ENCODE measurements at regions not wholly inside any gene's neighbourhood (a gene's known extent, or its start where the extent isn't known, plus 50 kb on each side); places are given as distances from the start of the nearest gene placed in this dataset.

DNA sequence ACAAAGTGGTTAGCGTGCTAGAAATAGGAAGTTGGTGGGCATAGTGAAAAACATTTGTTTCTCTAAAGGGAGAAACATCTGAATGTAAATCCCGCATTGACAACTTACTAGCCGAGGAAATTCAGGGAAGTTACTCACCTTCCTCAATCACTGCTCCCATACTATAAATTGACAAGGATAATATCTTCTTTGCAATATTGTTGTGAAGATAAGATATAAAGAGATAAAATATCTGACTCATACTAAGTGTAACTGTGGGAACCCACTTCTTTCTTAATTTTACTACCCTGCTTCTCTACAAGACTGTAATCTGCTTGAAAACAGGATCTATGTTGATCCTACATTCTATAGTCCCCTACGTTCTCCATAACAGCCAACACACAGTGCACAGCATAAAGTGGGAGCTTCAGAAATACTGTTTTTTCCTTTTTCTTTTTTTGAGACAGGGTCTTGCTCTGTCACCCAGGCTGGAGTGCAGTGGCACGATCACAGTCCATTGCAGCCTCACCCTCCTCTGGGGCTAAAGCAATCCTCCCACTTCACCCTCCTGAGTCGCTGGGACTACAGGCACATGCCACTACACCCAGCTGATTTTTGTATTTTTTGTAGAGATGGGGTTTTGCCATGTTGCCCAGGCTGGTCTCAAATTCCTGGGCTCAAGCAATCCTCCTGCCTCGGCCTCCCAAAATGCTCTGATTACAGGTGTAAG, 57.4 kb upstream of the C1orf21 start:
- H3K27me3 Mint-ChIP-seq: peaks cover 3% of the 10 kb centered on the region
- TF ChIP-seq, protein P1, sequence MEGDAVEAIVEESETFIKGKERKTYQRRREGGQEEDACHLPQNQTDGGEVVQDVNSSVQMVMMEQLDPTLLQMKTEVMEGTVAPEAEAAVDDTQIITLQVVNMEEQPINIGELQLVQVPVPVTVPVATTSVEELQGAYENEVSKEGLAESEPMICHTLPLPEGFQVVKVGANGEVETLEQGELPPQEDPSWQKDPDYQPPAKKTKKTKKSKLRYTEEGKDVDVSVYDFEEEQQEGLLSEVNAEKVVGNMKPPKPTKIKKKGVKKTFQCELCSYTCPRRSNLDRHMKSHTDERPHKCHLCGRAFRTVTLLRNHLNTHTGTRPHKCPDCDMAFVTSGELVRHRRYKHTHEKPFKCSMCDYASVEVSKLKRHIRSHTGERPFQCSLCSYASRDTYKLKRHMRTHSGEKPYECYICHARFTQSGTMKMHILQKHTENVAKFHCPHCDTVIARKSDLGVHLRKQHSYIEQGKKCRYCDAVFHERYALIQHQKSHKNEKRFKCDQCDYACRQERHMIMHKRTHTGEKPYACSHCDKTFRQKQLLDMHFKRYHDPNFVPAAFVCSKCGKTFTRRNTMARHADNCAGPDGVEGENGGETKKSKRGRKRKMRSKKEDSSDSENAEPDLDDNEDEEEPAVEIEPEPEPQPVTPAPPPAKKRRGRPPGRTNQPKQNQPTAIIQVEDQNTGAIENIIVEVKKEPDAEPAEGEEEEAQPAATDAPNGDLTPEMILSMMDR (IDR thresholded peaks at IDR 0.05; ENCODE audit: unreplicated experiment): no peak
- no peaks in the 10 kb centered on the region for H3K36me3 Mint-ChIP-seq (ENCODE audit: insufficient read depth)
- no peak overlapping the region for H3K4me3 Mint-ChIP-seq (ENCODE audit: low read depth)
- no peak for DNase-seq (ENCODE audit: low spot score, unreplicated experiment)
- H3K9me3 Mint-ChIP-seq (ENCODE audit: low read depth): no peaks in the 10 kb centered on the region
- no peaks in the 10 kb centered on the region for H3K4me1 Mint-ChIP-seq (ENCODE audit: low read depth)
- H3K27ac Mint-ChIP-seq: no peak overlapping the region

DNA sequence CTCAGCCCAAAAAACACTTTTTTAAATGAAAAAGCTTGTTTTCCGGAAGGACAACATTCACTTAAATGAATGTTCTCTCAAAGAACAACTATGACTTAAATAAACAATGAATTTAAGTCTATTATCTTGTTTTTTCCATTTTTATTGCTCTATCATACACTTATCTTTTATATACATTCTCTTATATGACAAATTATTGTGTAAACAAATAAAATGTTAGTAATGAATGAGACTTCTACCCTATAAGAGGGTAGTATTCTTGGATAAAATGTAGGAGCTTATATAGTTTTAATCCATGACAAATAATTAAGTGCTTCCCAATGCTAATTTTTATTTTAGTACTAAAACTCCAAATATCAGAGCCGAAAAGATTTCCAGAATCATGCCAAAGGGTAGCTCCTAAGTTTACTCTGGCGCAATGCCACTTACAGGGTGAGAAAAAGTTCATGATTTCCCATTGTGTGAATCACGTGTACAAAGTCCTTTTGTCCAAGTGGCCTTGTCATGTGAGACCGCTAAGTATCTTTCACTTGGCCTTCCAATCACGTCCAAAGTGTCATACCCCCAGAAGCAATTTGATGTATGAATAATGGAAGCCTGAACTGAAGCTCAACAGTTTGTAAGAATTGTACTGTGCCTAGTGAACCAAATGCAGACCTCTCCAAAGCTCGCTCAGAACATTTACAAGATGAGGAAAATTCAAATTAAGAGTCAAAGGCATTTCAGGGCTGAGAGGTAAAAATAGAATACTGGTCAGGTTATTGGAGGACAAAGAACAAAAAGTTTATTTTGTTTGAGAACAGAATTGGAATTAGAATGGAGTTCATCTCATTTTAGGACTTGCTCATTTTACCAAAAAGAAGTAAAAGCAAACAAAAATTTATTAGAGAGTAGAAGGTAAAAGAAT, 56.6 kb upstream of the C1orf21 start:
- no peaks in the 10 kb centered on the region for H3K9me3 Mint-ChIP-seq (ENCODE audit: low read depth)
- no peaks in the 10 kb centered on the region for H3K36me3 Mint-ChIP-seq (ENCODE audit: insufficient read depth)
- H3K4me1 Mint-ChIP-seq (ENCODE audit: low read depth): no peaks in the 10 kb centered on the region
- TF ChIP-seq, protein P1 (IDR thresholded peaks at IDR 0.05; ENCODE audit: unreplicated experiment): no peak
- no peak overlapping the region for H3K4me3 Mint-ChIP-seq (ENCODE audit: low read depth)
- no peak overlapping the region for H3K27ac Mint-ChIP-seq
- H3K27me3 Mint-ChIP-seq: peaks cover 3% of the 10 kb centered on the region
- no peak for DNase-seq (ENCODE audit: low spot score, unreplicated experiment)

DNA sequence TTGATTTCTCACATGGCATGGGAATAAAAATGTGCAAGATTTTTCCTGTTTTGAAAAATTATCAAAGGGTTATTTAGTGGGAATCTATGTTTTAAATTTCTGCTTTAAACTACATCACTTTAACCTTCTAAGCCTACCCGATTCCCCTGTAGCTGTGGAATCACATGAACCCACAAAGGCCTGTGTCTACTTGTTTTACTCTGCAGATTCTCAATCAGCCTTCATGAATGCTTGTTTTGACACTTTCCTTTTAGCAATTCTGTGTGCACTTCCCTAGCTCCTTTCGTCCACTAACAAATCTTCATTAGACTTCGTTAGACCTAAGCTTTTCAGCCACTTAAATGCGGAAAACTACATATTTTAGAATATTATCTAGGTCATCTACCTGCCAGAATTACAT, 56.0 kb upstream of the C1orf21 start:
- TF ChIP-seq, protein P1 (IDR thresholded peaks at IDR 0.05; ENCODE audit: unreplicated experiment): no peak
- DNase-seq (ENCODE audit: low spot score, unreplicated experiment): no peak
- no peak overlapping the region for H3K4me3 Mint-ChIP-seq (ENCODE audit: low read depth)
- no peaks in the 10 kb centered on the region for H3K36me3 Mint-ChIP-seq (ENCODE audit: insufficient read depth)
- no peak overlapping the region for H3K27ac Mint-ChIP-seq
- no peaks in the 10 kb centered on the region for H3K9me3 Mint-ChIP-seq (ENCODE audit: low read depth)
- H3K27me3 Mint-ChIP-seq: peaks cover 3% of the 10 kb centered on the region
- no peaks in the 10 kb centered on the region for H3K4me1 Mint-ChIP-seq (ENCODE audit: low read depth)

All from progenitor cell of endocrine pancreas (in vitro differentiated cells).